GM23338 (cell line): ENCODE measurements at regions not wholly inside any gene's neighbourhood (a gene's known extent, or its start where the extent isn't known, plus 50 kb on each side); places are given as distances from the start of the nearest gene placed in this dataset.

Source experiments
- ATAC-seq: fragments of 200-7000 bp; cut with Tn5 transposase; 3 replicates; pipeline ENCODE4 v1.9.1; 2020
- DNase-seq: peaks from one replicate; pipeline ENCODE4 v3.0.0-alpha.2; 2015; ENCODE audit warnings: low spot score
- H2AFZ ChIP-seq: fragments of 200-600 bp; sonication (generic); 2 replicates; pipeline ENCODE4 v1.8.0; 2016; ENCODE audit warnings: antibody characterized with exemption, mild to moderate bottlenecking, moderate library complexity
- H3F3A ChIP-seq: fragments of 200-600 bp; sonication (generic); replicated peaks from 2 replicates; pipeline ENCODE4 v1.8.0; 2017; ENCODE audit warnings: antibody characterized with exemption, mixed run types, low read depth
- H3K27ac ChIP-seq: fragments of 200-600 bp; sonication (generic); 2 replicates; pipeline ENCODE4 v1.6.1; 2016; ENCODE audit warnings: low read depth
- H3K27me3 ChIP-seq: fragments of 200-600 bp; sonication (generic); 2 replicates; pipeline ENCODE4 v1.8.0; 2016; ENCODE audit warnings: mild to moderate bottlenecking, mixed run types, moderate library complexity; ENCODE audit not compliant: insufficient read depth
- H3K36me3 ChIP-seq: fragments of 200-600 bp; sonication (generic); 2 replicates; pipeline ENCODE4 v1.8.0; 2016; ENCODE audit warnings: mild to moderate bottlenecking; ENCODE audit not compliant: insufficient read depth
- H3K4me1 ChIP-seq: fragments of 200-600 bp; sonication (generic); 2 replicates; pipeline ENCODE4 v1.8.0; 2016; ENCODE audit warnings: mild to moderate bottlenecking, moderate library complexity; ENCODE audit not compliant: insufficient read depth
- H3K4me2 ChIP-seq: fragments of 200-600 bp; sonication (generic); 2 replicates; pipeline ENCODE4 v1.7.1; 2017; ENCODE audit warnings: mixed run types
- H3K4me3 ChIP-seq: fragments of 200-600 bp; sonication (generic); 2 replicates; pipeline ENCODE4 v1.6.1; 2016; ENCODE audit warnings: mixed run types
- H3K79me2 ChIP-seq: fragments of 200-600 bp; sonication (generic); replicated peaks from 2 replicates; pipeline ENCODE4 v1.8.0; 2017; ENCODE audit warnings: mild to moderate bottlenecking; ENCODE audit not compliant: insufficient read depth
- H3K9me2 ChIP-seq: fragments of 200-600 bp; sonication (generic); 2 replicates; pipeline ENCODE4 v1.8.0; 2017; ENCODE audit not compliant: insufficient read depth
- H4K20me1 ChIP-seq: fragments of 200-600 bp; sonication (generic); replicated peaks from 2 replicates; pipeline ENCODE4 v1.8.0; 2017; ENCODE audit warnings: mild to moderate bottlenecking; ENCODE audit not compliant: insufficient read depth
- H3K27ac Mint-ChIP-seq: 2 replicates; pipeline ENCODE4 v1.8.0; 2020; ENCODE audit warnings: inconsistent platforms, mild to moderate bottlenecking, moderate library complexity, mixed read lengths
- H3K27me3 Mint-ChIP-seq: 3 replicates; pipeline ENCODE4 v1.8.0; 2022; ENCODE audit warnings: low read depth, mild to moderate bottlenecking, moderate library complexity, mixed read lengths, inconsistent platforms; ENCODE audit not compliant: insufficient read depth, poor library complexity
- H3K36me3 Mint-ChIP-seq: 3 replicates; pipeline ENCODE4 v1.8.0; 2021; ENCODE audit warnings: low read depth, mild to moderate bottlenecking, inconsistent platforms, moderate library complexity, mixed read lengths
- H3K4me1 Mint-ChIP-seq: 3 replicates; pipeline ENCODE4 v1.8.0; 2020; ENCODE audit warnings: mild to moderate bottlenecking, inconsistent platforms, mixed read lengths
- H3K4me3 Mint-ChIP-seq: 3 replicates; pipeline ENCODE4 v1.8.0; 2021; ENCODE audit warnings: moderate library complexity, mild to moderate bottlenecking, inconsistent platforms, mixed read lengths
- H3K9me3 Mint-ChIP-seq: 3 replicates; pipeline ENCODE4 v1.8.0; 2020; ENCODE audit warnings: moderate library complexity, mild to moderate bottlenecking, inconsistent platforms, mixed read lengths
- CREB1 ChIP-seq: fragments of 250-450 bp; sonication (Bioruptor Pico); IDR thresholded peaks from 2 replicates; pipeline ENCODE4 v1.5.0; 2020; ENCODE audit warnings: low read depth, mild to moderate bottlenecking, moderate library complexity
- EZH2phosphoT487 ChIP-seq: fragments of 200-600 bp; sonication (generic); IDR thresholded peaks from one replicate; pipeline ENCODE4 v1.8.1; 2018; ENCODE audit warnings: antibody characterized with exemption; ENCODE audit not compliant: unreplicated experiment
- JUNB ChIP-seq: IDR thresholded peaks from one replicate; pipeline ENCODE4 v1.6.1; 2016; ENCODE audit warnings: antibody characterized with exemption; ENCODE audit not compliant: unreplicated experiment
- STAT1 ChIP-seq: IDR thresholded peaks from one replicate; pipeline ENCODE4 v1.6.1; 2016; ENCODE audit warnings: antibody characterized with exemption; ENCODE audit not compliant: unreplicated experiment
- TF ChIP-seq, protein P1 (sequence below): fragments of 250-450 bp; sonication (Bioruptor Pico); IDR thresholded peaks from 2 replicates; pipeline ENCODE4 v1.5.0; 2020; ENCODE audit warnings: mild to moderate bottlenecking, moderate library complexity
- TF ChIP-seq, protein P2 (sequence below): IDR thresholded peaks from 2 replicates; pipeline ENCODE4 v1.6.1; 2016; ENCODE audit warnings: antibody characterized with exemption

DNA sequence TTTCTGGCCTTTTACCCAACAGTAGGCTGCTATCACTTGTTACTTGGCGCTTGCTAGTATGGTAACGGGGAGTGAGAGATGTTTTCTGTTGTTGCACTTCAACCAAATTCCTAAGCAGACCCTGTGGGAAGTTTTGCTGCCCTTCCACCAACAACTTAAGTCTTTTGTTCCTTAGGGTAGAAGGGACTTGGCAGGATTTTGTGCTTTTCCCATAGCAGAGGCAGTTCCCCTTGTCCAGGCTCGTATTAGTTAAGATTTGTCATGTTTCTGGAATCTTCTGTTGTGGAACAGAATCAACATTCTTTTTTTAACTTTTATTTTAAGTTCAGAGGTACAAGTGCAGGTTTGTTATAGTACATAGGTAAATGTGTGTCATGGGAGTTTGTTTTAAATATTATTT, 73.2 kb upstream of the SGIP1 start (continued):
- TF ChIP-seq, protein P1, sequence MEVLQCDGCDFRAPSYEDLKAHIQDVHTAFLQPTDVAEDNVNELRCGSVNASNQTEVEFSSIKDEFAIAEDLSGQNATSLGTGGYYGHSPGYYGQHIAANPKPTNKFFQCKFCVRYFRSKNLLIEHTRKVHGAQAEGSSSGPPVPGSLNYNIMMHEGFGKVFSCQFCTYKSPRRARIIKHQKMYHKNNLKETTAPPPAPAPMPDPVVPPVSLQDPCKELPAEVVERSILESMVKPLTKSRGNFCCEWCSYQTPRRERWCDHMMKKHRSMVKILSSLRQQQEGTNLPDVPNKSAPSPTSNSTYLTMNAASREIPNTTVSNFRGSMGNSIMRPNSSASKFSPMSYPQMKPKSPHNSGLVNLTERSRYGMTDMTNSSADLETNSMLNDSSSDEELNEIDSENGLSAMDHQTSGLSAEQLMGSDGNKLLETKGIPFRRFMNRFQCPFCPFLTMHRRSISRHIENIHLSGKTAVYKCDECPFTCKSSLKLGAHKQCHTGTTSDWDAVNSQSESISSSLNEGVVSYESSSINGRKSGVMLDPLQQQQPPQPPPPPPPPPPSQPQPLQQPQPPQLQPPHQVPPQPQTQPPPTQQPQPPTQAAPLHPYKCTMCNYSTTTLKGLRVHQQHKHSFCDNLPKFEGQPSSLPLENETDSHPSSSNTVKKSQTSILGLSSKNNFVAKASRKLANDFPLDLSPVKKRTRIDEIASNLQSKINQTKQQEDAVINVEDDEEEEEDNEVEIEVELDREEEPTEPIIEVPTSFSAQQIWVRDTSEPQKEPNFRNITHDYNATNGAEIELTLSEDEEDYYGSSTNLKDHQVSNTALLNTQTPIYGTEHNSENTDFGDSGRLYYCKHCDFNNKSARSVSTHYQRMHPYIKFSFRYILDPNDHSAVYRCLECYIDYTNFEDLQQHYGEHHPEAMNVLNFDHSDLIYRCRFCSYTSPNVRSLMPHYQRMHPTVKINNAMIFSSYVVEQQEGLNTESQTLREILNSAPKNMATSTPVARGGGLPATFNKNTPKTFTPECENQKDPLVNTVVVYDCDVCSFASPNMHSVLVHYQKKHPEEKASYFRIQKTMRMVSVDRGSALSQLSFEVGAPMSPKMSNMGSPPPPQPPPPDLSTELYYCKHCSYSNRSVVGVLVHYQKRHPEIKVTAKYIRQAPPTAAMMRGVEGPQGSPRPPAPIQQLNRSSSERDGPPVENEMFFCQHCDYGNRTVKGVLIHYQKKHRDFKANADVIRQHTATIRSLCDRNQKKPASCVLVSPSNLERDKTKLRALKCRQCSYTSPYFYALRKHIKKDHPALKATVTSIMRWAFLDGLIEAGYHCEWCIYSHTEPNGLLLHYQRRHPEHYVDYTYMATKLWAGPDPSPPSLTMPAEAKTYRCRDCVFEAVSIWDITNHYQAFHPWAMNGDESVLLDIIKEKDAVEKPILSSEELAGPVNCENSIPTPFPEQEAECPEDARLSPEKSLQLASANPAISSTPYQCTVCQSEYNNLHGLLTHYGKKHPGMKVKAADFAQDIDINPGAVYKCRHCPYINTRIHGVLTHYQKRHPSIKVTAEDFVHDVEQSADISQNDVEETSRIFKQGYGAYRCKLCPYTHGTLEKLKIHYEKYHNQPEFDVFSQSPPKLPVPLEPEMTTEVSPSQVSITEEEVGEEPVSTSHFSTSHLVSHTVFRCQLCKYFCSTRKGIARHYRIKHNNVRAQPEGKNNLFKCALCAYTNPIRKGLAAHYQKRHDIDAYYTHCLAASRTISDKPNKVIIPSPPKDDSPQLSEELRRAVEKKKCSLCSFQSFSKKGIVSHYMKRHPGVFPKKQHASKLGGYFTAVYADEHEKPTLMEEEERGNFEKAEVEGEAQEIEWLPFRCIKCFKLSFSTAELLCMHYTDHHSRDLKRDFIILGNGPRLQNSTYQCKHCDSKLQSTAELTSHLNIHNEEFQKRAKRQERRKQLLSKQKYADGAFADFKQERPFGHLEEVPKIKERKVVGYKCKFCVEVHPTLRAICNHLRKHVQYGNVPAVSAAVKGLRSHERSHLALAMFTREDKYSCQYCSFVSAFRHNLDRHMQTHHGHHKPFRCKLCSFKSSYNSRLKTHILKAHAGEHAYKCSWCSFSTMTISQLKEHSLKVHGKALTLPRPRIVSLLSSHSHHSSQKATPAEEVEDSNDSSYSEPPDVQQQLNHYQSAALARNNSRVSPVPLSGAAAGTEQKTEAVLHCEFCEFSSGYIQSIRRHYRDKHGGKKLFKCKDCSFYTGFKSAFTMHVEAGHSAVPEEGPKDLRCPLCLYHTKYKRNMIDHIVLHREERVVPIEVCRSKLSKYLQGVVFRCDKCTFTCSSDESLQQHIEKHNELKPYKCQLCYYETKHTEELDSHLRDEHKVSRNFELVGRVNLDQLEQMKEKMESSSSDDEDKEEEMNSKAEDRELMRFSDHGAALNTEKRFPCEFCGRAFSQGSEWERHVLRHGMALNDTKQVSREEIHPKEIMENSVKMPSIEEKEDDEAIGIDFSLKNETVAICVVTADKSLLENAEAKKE (CRISPR knock-in tag), result no peak
- TF ChIP-seq, protein P2, sequence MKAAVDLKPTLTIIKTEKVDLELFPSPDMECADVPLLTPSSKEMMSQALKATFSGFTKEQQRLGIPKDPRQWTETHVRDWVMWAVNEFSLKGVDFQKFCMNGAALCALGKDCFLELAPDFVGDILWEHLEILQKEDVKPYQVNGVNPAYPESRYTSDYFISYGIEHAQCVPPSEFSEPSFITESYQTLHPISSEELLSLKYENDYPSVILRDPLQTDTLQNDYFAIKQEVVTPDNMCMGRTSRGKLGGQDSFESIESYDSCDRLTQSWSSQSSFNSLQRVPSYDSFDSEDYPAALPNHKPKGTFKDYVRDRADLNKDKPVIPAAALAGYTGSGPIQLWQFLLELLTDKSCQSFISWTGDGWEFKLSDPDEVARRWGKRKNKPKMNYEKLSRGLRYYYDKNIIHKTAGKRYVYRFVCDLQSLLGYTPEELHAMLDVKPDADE, result no peak
- TF ChIP-seq STAT1, result no peak

DNA sequence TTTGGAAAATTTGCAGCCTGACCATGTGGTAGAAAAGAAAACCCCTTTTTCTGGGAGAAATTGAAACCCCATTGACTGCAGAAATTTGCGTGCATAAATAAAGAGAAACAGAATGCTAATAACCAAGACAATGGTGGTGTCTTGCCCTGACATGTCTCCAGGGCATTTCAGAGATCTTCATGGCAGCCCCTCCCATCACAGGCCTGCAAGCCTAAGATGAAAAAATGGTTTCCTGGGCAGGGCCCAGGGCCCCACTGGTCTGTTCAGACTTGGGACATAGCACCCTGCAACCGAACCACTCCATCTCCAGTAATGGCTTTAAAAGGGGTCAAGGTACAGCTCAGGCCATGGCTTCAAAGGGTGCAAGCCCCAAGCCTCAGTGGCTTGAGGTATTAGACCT, 71.6 kb upstream of the SGIP1 start:
- Histone ChIP-seq H3K27ac (no peak overlapping the region), H3K36me3 (peaks cover 5% of the 10 kb centered on the region; the same call in 1 of the 2 replicates), H3K4me3 (no peak overlapping the region), H3K4me1 (no peaks in the 10 kb centered on the region), H3K9me2 (peaks cover 9% of the 10 kb centered on the region; the same call in 1 of the 2 replicates), H2AFZ (no peak overlapping the region), H3K79me2 (no peaks in the 10 kb centered on the region), H4K20me1 (no peaks in the 10 kb centered on the region; the same call in 1 of the 2 replicates), H3F3A (no peaks in the 10 kb centered on the region), H3K27me3 (no peaks in the 10 kb centered on the region), H3K4me2 (no peak overlapping the region)
- TF ChIP-seq EZH2phosphoT487 (no peak), CREB1 (CRISPR knock-in tag) (no peak), JUNB (no peak)
- DNase-seq (no peak), ATAC-seq (no peak)
- Mint-ChIP-seq H3K27me3 (no peaks in the 10 kb centered on the region), H3K36me3 (peaks cover 23% of the 10 kb centered on the region), H3K4me3 (no peak overlapping the region), H3K9me3 (peaks cover 27% of the 10 kb centered on the region), H3K27ac (no peak overlapping the region), H3K4me1 (peaks cover 3% of the 10 kb centered on the region; the same call in 1 of the 3 replicates)
